ENCODE measurements at regions not wholly inside any gene's neighbourhood (a gene's known extent, or its start where the extent isn't known, plus 50 kb on each side); places are given as distances from the start of the nearest gene placed in this dataset.

DNA sequence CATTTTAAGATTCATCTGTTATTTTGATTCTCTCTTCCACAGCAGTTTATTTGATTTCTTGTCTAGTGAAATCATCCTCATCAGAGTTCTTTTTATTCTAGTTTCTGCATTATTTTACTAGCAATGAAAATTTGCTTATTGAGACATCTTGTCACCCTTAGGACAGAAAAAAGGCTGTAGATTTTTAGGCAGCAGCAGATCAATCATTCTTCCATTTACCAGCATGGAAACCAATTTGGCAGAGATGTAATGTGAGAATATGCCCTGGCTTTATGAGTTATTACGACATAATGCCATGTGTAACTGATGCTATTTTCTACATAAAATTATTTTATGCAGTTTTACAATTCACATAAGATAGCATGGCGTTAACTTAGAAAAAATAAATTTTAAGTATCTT, 688.6 kb upstream of the SLC10A2 start:
- TF ChIP-seq SPI1 (IDR thresholded peaks at IDR 0.05; ENCODE audit: low read depth, low read length) (no peak), POLR2A (IDR thresholded peaks at IDR 0.05; ENCODE audit: low read depth, low read length) (no peak), TAF1 (IDR thresholded peaks at IDR 0.05; ENCODE audit: low read depth, low read length) (no peak), POLR2AphosphoS5 (IDR thresholded peaks at IDR 0.05; ENCODE audit: low read depth, low read length) (no peak), POU2F2 (IDR thresholded peaks at IDR 0.05; ENCODE audit: low read depth, low read length) (no peak), PAX5 (IDR thresholded peaks at IDR 0.05; ENCODE audit: insufficient read depth, low read length, severe bottlenecking) (no peak)

Measured in GM12891 (cell line).